HG03280 (cell line): ENCODE measurements at regions not wholly inside any gene's neighbourhood (a gene's known extent, or its start where the extent isn't known, plus 50 kb on each side); places are given as distances from the start of the nearest gene placed in this dataset.

ENCODE experiments used
- ATAC-seq: cut with Tn5 transposase; IDR thresholded peaks from one replicate; pipeline ENCODE4 v1.9.1; 2021; ENCODE audit warnings: mild to moderate bottlenecking, moderate library complexity; ENCODE audit not compliant: unreplicated experiment

- no peak for ATAC-seq
Measured at GRCh38 chr2:219878516-219878915, 251.1 kb downstream of the SLC4A3 start.

- no peak for ATAC-seq
Measured at GRCh38 chr2:219881851-219882250, 254.4 kb downstream of the SLC4A3 start.

- ATAC-seq, result no peak
Measured at GRCh38 chr2:219886615-219887014, 259.2 kb downstream of the SLC4A3 start.

- no peak for ATAC-seq
Measured at GRCh38 chr2:219887870-219888269, 260.4 kb downstream of the SLC4A3 start.

- no peak for ATAC-seq
Measured at GRCh38 chr2:219893541-219893940, 266.1 kb downstream of the SLC4A3 start.

GRCh38 chr2:219897456-219897855 lies 270.0 kb downstream of the SLC4A3 start:
- no peak for ATAC-seq

GRCh38 chr2:219901155-219901554 lies 273.7 kb downstream of the SLC4A3 start:
- peak; percentile 97 for ATAC-seq

GRCh38 chr2:219902891-219903552 lies 275.6 kb downstream of the SLC4A3 start:
- ATAC-seq, result no peak

- ATAC-seq, result no peak
Measured at GRCh38 chr2:219905640-219906039, 278.2 kb downstream of the SLC4A3 start.

- no peak for ATAC-seq
Measured at GRCh38 chr2:219906114-219907010, 278.9 kb downstream of the SLC4A3 start.

- ATAC-seq, result no peak
Measured at GRCh38 chr2:219907011-219907365, 279.6 kb downstream of the SLC4A3 start.

GRCh38 chr2:219908538-219908937 lies 281.1 kb downstream of the SLC4A3 start:
- ATAC-seq, result no peak

GRCh38 chr2:219911541-219911940 lies 284.1 kb downstream of the SLC4A3 start:
- ATAC-seq, result no peak

- ATAC-seq, result no peak
Measured at GRCh38 chr2:219912491-219912921, 285.1 kb downstream of the SLC4A3 start.

GRCh38 chr2:219914577-219914976 lies 287.1 kb downstream of the SLC4A3 start:
- no peak for ATAC-seq

- no peak for ATAC-seq
Measured at GRCh38 chr2:219916281-219916680, 288.9 kb downstream of the SLC4A3 start.

- no peak for ATAC-seq
Measured at GRCh38 chr2:219916726-219917440, 289.5 kb downstream of the SLC4A3 start.

- ATAC-seq, result no peak
Measured at GRCh38 chr2:219918254-219918653, 290.8 kb downstream of the SLC4A3 start.

GRCh38 chr2:219918944-219919343 lies 291.5 kb downstream of the SLC4A3 start:
- no peak for ATAC-seq

GRCh38 chr2:219919506-219919905 lies 292.1 kb downstream of the SLC4A3 start:
- ATAC-seq, result no peak

GRCh38 chr2:219929835-219930234 lies 302.4 kb downstream of the SLC4A3 start:
- no peak for ATAC-seq

- no peak for ATAC-seq
Measured at GRCh38 chr2:219939647-219940046, 312.2 kb downstream of the SLC4A3 start.
